ENCODE measurements at regions not wholly inside any gene's neighbourhood (a gene's known extent, or its start where the extent isn't known, plus 50 kb on each side); places are given as distances from the start of the nearest gene placed in this dataset.

DNA sequence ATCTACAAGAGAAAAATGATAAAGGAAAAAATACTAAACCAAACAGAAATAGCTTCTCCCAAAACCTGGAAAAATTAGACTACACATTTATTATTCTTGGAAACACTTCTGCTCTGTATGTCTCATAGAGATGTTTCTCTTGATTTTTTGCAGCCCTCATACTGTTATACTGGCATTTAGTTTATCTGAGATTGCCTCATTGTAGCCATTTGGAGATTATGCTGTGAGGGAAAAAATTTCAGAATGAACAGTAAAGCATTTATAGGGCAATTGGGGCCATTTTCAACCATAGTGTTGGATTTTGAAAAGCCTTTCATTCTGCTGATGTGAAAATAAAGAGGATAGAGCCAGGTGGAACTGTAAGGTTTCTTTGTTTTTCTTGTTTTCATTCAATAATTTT, 441.8 kb upstream of the RIOK2 start:
- no peak overlapping the region for H3K4me3 ChIP-seq
- no peaks in the 10 kb centered on the region for H3K36me3 ChIP-seq
- no peaks in the 10 kb centered on the region for H3K27me3 ChIP-seq
- TF ChIP-seq, protein P1, sequence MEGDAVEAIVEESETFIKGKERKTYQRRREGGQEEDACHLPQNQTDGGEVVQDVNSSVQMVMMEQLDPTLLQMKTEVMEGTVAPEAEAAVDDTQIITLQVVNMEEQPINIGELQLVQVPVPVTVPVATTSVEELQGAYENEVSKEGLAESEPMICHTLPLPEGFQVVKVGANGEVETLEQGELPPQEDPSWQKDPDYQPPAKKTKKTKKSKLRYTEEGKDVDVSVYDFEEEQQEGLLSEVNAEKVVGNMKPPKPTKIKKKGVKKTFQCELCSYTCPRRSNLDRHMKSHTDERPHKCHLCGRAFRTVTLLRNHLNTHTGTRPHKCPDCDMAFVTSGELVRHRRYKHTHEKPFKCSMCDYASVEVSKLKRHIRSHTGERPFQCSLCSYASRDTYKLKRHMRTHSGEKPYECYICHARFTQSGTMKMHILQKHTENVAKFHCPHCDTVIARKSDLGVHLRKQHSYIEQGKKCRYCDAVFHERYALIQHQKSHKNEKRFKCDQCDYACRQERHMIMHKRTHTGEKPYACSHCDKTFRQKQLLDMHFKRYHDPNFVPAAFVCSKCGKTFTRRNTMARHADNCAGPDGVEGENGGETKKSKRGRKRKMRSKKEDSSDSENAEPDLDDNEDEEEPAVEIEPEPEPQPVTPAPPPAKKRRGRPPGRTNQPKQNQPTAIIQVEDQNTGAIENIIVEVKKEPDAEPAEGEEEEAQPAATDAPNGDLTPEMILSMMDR (IDR thresholded peaks at IDR 0.05), result no peak
- H3K4me1 ChIP-seq, result no peaks in the 10 kb centered on the region
- no peak overlapping the region for H3K27ac ChIP-seq
- H3K9me3 ChIP-seq, result no peaks in the 10 kb centered on the region
- no peak for DNase-seq (ENCODE audit: low spot score)

DNA sequence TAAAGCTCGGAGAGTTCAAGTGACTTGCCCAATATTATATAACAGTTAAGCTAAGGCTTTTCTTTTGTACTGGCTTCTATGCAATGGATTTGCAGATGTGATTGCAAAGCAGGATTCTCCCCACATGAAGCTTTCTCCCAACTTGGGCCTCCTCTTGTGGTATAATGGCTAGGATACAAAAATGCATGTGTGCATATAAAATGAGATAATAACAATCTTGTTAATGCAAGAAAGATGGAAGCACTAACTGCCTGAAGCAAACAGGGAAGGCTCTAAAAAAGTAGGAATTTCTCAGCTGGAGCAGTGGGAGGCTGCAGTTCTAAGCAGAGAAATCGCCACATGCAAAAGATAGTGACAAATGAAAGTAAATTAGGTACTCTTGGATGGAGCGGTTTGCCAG, 444.2 kb upstream of the RIOK2 start:
- Histone ChIP-seq H3K27me3 (no peaks in the 10 kb centered on the region), H3K36me3 (no peaks in the 10 kb centered on the region), H3K9me3 (no peaks in the 10 kb centered on the region), H3K4me1 (no peaks in the 10 kb centered on the region), H3K4me3 (no peak overlapping the region), H3K27ac (no peak overlapping the region)
- DNase-seq (ENCODE audit: low spot score), result no peak
- TF ChIP-seq, protein P1 (IDR thresholded peaks at IDR 0.05), result no peak

DNA sequence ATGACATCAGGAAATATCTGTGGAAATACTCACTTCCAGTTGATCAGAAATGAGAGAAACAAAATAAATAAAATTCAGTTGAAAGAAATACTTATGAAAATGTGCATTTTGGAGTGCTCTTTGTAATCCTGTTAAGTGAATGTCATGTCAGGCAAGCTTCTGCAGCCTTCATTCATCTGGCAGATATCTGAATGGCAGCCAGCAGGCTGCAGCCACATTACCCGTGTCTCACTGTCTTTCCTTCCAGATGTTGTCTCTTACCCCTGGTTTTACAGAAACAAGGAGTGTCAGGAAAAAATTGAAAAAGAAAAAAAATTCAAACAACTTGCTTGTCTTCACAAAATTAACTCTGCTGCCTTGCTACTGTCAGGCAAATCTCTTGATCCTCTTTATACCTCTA, 445.0 kb upstream of the RIOK2 start:
- no peaks in the 10 kb centered on the region for H3K9me3 ChIP-seq
- H3K4me3 ChIP-seq, result no peak overlapping the region
- no peaks in the 10 kb centered on the region for H3K4me1 ChIP-seq
- DNase-seq (ENCODE audit: low spot score), result no peak
- H3K27me3 ChIP-seq, result no peaks in the 10 kb centered on the region
- TF ChIP-seq, protein P1 (IDR thresholded peaks at IDR 0.05), result no peak
- H3K36me3 ChIP-seq, result no peaks in the 10 kb centered on the region
- H3K27ac ChIP-seq, result no peak overlapping the region

DNA sequence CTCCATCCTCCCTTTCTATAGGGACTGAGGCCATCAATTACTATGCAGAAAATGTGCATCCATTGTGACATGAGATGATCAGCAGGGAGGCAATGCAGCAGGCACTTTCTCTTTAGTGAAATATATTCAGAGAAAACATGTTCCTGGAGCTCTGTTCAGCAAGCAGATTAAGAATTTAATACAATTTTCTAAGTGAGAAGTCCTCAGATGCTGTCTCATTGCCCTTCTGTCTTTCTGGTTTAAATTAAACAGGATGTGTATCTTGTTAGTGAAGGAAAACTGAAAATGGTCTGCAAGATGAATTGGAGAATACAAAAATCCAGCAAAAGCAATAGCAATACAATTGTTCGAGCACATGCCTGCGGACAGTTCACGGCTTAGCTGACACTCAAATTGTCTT, 445.8 kb upstream of the RIOK2 start:
- no peak for DNase-seq (ENCODE audit: low spot score)
- H3K27me3 ChIP-seq, result no peaks in the 10 kb centered on the region
- H3K4me3 ChIP-seq, result no peak overlapping the region
- TF ChIP-seq, protein P1 (IDR thresholded peaks at IDR 0.05), result no peak
- no peaks in the 10 kb centered on the region for H3K4me1 ChIP-seq
- H3K27ac ChIP-seq, result no peak overlapping the region
- no peaks in the 10 kb centered on the region for H3K9me3 ChIP-seq
- no peaks in the 10 kb centered on the region for H3K36me3 ChIP-seq

DNA sequence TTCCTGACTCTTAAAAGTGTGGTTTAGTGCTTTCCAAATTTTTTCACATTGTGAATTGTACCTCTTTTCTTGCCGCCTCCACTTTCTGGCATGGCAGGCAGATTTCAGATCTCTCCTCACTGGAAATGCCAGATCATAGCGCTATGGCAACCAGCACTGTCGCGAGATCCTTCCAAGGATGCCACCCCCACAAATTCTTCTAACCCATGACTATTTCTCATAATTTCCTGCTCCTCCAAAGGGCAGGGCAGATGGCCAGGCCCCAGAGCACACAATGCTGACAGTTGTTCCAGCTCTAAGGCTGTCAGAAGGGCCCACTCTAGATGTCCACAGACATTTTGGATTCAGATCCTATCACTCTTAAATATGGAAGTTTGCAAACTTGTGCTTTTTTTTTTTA, 446.2 kb upstream of the RIOK2 start:
- DNase-seq (ENCODE audit: low spot score), result peak; percentile 59
- no peaks in the 10 kb centered on the region for H3K27me3 ChIP-seq
- H3K4me3 ChIP-seq, result no peak overlapping the region
- H3K9me3 ChIP-seq, result no peaks in the 10 kb centered on the region
- no peaks in the 10 kb centered on the region for H3K36me3 ChIP-seq
- H3K4me1 ChIP-seq, result no peaks in the 10 kb centered on the region
- TF ChIP-seq, protein P1 (IDR thresholded peaks at IDR 0.05), result no peak
- H3K27ac ChIP-seq, result no peak overlapping the region

DNA sequence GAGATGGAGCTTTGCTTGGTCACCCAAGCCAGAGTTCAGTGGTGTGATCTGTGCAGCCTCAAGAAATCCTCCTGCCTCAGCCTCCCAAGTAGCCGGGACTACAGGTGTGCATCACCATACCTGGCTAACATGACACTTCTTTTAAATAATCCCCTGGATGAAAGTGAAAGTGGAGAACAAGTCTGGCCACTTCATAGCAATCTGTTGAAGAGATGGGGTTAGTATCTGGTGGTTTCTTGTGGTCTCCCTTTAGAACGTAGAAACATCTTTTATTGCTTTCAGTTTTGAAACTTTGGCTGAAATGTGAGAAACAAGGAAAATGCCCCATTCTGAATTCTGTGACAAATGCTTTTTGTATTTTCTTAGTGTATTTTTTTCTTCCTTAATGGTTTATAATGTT, 452.5 kb upstream of the RIOK2 start:
- TF ChIP-seq, protein P1 (IDR thresholded peaks at IDR 0.05), result no peak

More for the DNA sequence above, 452.5 kb upstream of the RIOK2 start:
- H3K9me3 ChIP-seq, result no peaks in the 10 kb centered on the region
- no peak overlapping the region for H3K4me3 ChIP-seq
- no peaks in the 10 kb centered on the region for H3K36me3 ChIP-seq
- H3K27me3 ChIP-seq, result no peaks in the 10 kb centered on the region
- no peak overlapping the region for H3K27ac ChIP-seq
- no peak for DNase-seq (ENCODE audit: low spot score)
- no peaks in the 10 kb centered on the region for H3K4me1 ChIP-seq
